ENCODE measurements at regions not wholly inside any gene's neighbourhood (a gene's known extent, or its start where the extent isn't known, plus 50 kb on each side); places are given as distances from the start of the nearest gene placed in this dataset.

GRCh38 chr2:2572393-2573204 is 241.5 kb upstream of the MYT1L start:
- TF ChIP-seq CTCF (IDR thresholded peaks at IDR 0.05) (no peak), EZH2 (IDR thresholded peaks at IDR 0.05) (no peak)
